NB4 (cell line): ENCODE measurements at regions not wholly inside any gene's neighbourhood (a gene's known extent, or its start where the extent isn't known, plus 50 kb on each side); places are given as distances from the start of the nearest gene placed in this dataset.

Source experiments
- CTCF ChIP-seq: IDR thresholded peaks from one replicate; pipeline ENCODE4 v1.5.1; 2012; ENCODE audit warnings: low read depth, low read length
- MAX ChIP-seq: IDR thresholded peaks from 2 replicates; pipeline ENCODE4 v1.6.1; 2011; ENCODE audit warnings: low read depth, low read length
- MYC ChIP-seq: IDR thresholded peaks from 2 replicates; pipeline ENCODE4 v1.6.1; 2011; ENCODE audit warnings: low read depth, low read length
- POLR2A ChIP-seq: IDR thresholded peaks from 2 replicates; pipeline ENCODE4 v1.6.1; 2011; ENCODE audit warnings: mild to moderate bottlenecking; ENCODE audit not compliant: insufficient read length; ENCODE audit errors: extremely low read depth

- TF ChIP-seq CTCF, result no peak
- TF ChIP-seq POLR2A, result no peak
- TF ChIP-seq MYC, result no peak
- TF ChIP-seq MAX, result no peak
These were observed 154.9 kb upstream of the ABCA1 start for GRCh38 chr9:105082843-105083242.
